Endothelial cell of umbilical vein (primary cell): ENCODE measurements at regions not wholly inside any gene's neighbourhood (a gene's known extent, or its start where the extent isn't known, plus 50 kb on each side); places are given as distances from the start of the nearest gene placed in this dataset.

ENCODE experiments used
- CTCF ChIP-seq, 2 donors: IDR thresholded peaks; 1 replicate in 1 of 2; 2 replicates in 1 of 2; pipeline ENCODE4 v1.5.1; 2011; ENCODE audit warnings: low read length in 2 of 2, mild to moderate bottlenecking in 2 of 2, moderate library complexity in 2 of 2, control low read depth in 1 of 2, inconsistent platforms in 1 of 2, low read depth in 1 of 2; ENCODE audit not compliant: insufficient read depth in 1 of 2; ENCODE audit errors: extremely low read depth in 1 of 2
- EZH2 ChIP-seq: IDR thresholded peaks from 2 replicates; pipeline ENCODE4 v1.6.1; 2012; ENCODE audit warnings: borderline replicate concordance, low read depth, mild to moderate bottlenecking, moderate library complexity, low read length, inconsistent platforms; ENCODE audit not compliant: severe bottlenecking
- MYC ChIP-seq: IDR thresholded peaks from one replicate; pipeline ENCODE4 v1.6.1; 2011; ENCODE audit warnings: mild to moderate bottlenecking, low read depth, low read length
- POLR2A ChIP-seq: IDR thresholded peaks from 2 replicates; pipeline ENCODE4 v1.6.1; 2012; ENCODE audit warnings: low read depth, mild to moderate bottlenecking, control low read depth, low read length
- POLR2AphosphoS5 ChIP-seq: IDR thresholded peaks from 2 replicates; pipeline ENCODE4 v1.6.1; 2012; ENCODE audit warnings: low read depth, mild to moderate bottlenecking, control low read depth, low read length, moderate library complexity; ENCODE audit not compliant: insufficient read depth

- no peak for TF ChIP-seq CTCF (IDR thresholded peaks at IDR 0.05; ENCODE audit: extremely low read depth in 1 of 2, insufficient read depth in 1 of 2, low read depth in 1 of 2, low read length in 2 of 2)
- no peak for TF ChIP-seq EZH2
- no peak for TF ChIP-seq POLR2A
- TF ChIP-seq MYC = no peak
- TF ChIP-seq POLR2AphosphoS5 = no peak
These were observed 87.3 kb upstream of the ANXA1 start for GRCh38 chr9:73064315-73064714.
